ENCODE measurements at regions not wholly inside any gene's neighbourhood (a gene's known extent, or its start where the extent isn't known, plus 50 kb on each side); places are given as distances from the start of the nearest gene placed in this dataset.

- TF ChIP-seq CTCF (IDR thresholded peaks at IDR 0.05 in 4 of 5, conservative IDR thresholded peaks at IDR 0.05 in 1 of 5) (no peak), POLR2A (IDR thresholded peaks at IDR 0.05) (no peak)
These were observed 63.0 kb upstream of the ADAMTSL1 start for GRCh38 chr9:18410983-18411382.
